Retina (tissue), 1 donor: ENCODE measurements at regions not wholly inside any gene's neighbourhood (a gene's known extent, or its start where the extent isn't known, plus 50 kb on each side); places are given as distances from the start of the nearest gene placed in this dataset.
A peak's percentile ranks its signal among the peaks of the same experiment; 100 is the strongest.

Experiments
- DNase-seq: peaks from one replicate; pipeline ENCODE4 v3.0.0-alpha.2; 2016

DNA sequence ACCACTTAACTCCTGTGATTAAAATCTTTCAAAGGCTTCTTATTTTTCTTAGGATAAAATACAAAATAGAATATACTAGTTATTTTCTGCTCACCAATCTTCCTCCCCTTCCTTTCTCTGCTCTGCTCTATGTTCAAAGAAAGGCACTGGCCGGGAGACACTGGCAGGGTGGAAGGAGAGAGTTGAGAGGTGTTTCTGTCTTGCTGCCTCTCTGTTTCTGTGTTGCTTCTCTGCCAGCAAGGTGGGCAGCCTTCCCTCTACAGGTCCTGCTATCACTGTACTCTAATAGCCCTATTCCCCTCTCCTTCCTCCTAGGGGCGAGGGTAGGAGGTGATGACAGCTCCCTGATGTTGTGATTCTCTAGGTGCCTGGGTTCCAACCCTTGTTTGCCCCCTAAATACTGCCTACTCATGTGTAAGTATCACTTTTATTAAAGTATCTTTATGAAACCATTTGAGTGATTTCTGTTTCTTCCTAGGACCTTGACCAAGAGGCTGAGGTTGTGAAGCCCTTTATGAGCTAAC, 515.1 kb downstream of the TLE4 start:
- no peak for DNase-seq

DNA sequence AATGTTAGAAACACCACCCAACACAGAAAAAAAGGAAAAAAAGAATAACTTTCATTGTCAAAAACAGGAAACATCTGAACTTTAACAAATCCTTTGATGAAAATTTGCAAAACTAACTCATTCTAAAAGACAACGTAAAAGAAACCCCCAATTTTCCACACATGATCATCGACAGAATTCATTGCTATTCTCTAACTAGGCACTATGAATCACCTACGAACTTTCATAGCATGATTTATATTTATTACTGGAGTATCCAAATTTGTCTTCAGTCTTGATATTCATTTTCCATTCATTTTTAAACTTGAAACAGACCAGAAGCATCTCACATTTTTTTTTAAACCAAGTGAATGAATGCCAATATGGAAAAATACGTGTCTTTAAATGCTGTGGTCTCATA, 514.6 kb downstream of the TLE4 start:
- no peak for DNase-seq

DNA sequence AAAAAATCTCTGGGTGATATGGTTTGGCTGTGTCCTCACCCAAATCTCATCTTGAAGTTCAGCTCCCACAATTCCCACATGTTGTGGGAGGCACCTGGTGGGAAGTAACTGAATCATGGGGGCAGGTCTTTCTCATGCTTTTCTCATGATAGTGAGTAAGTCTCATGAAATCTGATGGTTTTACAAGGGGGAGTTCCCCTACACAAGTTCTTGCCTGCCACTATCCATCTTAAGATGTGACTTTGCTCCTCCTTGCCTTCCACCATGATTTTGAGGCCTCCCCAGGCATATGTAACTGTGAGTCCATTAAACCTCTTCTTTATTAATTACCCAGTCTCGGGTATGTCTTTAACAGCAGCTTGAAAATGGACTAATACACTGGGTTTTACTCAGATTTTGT, 513.9 kb downstream of the TLE4 start:
- no peak for DNase-seq

DNA sequence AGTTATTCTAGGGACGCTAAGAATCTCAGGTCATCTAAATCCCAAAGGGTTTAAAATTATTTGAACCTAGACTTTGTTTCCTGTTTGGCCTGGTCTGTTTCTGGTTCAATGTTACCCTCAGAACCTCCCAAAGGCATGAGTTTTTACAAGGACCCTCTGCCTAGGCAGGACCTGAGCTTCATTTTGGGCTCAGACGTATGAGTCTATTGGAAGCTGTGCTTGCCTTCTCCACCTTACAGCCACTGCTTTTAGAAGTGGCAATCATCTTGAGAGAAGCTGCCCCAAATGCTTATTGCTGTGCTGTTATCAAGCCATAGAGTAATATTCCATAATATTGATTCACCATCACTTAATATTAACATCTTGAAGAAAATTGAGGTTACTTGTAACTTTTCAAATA, 510.4 kb downstream of the TLE4 start:
- no peak for DNase-seq

DNA sequence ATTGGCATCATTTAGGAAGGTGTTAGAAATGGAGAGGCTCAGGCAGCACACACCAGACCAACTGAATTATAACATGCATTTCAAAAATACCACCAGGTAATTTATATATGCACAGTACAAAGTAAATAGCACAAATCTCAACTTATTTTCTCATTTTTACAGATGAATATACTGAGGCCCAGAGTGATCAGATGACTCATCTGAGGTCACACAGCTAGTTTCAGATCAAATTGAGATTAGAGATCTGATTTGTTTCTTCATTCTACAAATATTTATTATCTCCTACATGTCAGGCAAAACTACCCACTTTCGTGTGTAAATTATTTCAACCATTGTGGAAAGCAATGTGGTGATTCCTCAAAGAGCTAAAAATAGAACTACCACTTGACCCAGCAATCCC, 507.1 kb downstream of the TLE4 start:
- DNase-seq, result no peak

DNA sequence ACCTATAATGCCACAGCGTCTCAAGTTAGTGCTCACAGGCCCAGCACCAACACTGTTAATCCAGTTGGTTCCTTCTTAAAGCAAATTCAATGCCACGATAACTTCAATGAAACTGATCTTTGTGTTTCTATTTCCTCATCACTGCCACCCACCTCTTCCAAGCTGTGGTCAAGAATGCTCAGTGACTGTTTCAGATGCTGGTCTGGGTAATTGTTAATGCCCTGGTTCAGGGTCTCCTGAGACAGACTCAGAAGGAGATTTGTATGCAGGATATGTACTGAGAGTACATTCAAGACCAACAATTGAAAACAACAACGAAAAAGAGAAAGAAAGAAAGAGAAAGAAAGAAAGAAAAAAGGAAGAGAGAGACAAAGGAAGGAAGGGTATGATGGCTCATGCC, 505.3 kb downstream of the TLE4 start:
- DNase-seq, result no peak

DNA sequence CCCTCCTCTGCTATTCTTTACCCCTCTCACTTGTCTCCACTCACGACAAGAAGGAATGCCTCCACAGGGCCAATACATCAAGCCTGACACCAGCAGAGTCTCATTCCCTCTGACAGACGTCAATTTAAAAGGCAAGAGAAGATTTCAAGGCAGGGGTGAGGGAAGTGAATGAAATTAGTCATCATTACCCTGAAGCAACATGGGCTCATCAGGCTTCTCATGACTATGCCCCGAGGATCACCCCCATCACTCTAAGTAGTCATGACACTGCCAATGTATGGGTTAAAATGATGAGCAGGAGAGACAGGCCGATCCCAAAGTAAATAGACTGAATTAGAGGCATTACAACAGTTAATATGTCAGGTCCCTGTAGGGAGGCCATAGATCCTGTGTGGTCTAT, 504.4 kb downstream of the TLE4 start:
- DNase-seq, result peak; percentile 67

DNA sequence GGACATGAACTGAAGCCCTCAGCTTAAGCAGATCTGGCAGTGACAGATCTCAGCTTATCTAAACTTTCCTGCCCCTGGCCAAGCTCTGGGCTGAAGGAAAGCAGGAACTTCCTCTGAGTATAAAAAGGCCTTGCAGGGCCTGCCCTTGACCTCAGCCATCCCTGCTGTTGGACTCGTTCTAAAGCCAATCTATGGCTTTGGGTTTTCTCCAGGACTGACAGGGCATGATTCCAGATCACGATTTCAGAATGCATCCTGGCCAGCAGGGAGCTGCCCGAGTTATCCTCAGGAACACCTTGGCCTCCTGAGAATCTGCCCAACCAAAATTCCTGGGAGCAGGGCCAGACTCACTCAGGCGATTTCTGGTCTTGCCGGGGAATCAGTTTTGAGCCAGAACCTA, 502.7 kb downstream of the TLE4 start:
- DNase-seq, result no peak

DNA sequence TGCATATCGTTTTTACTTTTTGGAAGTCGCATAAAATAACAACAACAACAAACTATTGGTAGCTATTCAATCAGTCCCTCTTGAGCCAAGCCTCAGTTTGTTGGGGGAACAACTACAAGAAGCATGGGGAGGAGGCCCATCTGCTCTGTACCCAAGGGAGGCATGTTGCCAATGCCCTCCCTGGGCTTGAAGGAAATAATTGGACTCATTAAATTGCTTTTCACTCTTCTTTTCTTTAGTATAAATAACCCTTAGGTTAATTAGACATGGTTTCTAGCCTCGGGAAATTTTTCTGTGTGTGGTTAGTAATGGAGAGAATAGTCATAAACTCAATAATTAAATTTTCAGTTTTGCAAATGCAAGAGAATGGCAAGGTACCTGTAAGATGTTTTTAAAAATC, 500.7 kb downstream of the TLE4 start:
- DNase-seq, result no peak

DNA sequence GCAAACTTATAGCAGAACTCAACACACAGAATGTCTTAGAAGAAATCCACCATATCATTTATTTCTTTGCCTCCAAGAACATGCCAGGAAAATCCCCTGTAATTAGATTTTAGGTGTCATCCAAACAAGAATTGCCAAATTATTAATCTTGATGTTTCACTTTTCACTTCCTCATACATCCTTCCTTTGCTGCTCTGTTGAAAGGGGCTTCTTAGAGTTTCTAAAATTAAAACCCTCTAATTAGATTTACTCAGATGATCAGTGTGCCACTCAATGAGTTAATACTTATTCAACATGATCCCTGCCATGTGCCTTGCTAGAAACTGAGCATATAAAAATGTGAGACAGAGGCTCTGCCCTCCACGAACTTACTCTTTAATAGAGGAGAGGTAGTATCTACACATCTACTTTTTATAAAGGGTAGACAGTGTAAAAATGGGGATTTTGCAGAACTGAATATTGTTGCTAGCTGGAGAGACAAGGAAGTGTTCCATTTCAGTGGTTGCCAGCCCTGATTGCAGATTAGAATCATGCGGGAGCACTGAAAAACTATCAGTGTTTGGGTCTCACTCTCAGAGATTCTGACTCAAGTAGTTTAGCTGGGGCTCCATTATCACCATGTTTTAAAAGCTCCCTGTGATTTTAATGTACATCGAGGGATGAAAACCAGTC, 498.4 kb downstream of the TLE4 start:
- no peak for DNase-seq

DNA sequence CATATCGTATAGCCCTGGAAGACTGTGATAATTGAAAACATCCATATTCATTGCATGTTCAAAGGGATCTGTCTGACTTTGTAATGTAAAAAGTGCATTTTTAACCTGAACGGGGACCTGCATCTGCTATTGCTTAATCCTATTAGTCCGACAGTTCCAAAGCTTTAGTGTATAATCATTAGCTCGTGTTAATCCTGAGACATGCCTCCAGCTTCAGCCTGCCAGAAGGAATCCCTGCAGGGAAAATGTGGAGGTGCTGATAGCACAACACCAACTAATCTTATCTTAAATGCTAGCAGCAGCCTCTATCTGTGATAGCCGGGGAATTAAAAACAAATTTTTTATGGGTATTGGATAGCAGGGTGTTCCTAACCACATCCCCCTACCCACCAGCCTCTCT, 495.2 kb downstream of the TLE4 start:
- peak; percentile 47 for DNase-seq

DNA sequence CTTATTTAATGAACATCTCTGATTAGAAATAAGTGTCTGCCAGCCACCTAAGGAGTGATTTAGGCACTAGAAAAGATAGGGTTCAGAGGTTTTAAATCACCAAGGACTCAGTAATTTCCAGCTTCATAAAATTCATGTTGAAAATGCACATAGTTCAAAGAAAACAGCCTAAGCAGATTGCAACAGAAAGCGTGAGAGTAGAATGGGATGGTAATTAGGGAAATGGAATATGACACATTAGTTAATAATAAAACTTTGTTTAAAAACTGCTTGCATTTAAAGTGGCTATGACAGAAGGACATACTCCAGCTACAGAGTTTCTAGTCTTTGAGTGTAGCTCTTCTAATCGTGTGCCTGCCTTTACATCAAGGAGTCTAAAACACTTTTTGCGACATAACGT, 490.8 kb downstream of the TLE4 start:
- DNase-seq, result no peak

DNA sequence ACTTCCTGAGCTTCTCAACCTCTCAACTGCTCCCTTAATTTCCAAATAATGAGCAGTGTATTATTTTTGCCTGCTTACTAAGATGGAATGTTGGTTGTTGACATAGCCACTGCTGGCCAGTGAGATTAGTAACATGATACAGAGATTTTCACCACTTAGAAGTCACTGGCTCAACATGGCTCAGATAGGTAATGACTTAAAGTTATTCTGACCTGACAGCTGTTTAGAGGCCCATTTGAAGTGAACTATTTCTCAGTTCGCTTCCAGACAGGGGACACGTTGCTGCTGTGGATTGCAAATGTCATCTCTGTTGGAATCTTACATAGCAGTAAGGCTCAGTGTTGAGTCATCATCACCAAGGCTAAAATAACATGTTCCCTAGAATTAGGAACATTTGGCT, 490.2 kb downstream of the TLE4 start:
- no peak for DNase-seq

DNA sequence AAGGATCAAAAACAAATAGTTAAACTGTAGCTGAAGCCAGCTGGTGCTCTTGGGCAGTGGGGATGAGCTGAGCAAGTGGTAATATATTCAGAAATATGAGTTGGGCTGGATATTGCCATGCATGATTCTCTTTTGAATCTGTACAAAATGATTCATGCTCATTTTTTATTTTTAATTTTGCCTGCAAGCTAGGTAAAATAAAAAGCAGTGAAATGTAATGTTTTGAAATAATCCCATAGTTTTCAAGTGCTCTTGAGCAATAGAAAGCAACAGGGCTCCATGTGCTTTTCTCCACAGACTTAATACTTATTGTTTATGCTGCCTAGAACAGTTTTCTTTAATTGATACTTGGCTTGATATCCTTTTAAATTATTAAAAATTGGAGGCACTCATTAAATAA, 489.3 kb downstream of the TLE4 start:
- DNase-seq, result no peak

DNA sequence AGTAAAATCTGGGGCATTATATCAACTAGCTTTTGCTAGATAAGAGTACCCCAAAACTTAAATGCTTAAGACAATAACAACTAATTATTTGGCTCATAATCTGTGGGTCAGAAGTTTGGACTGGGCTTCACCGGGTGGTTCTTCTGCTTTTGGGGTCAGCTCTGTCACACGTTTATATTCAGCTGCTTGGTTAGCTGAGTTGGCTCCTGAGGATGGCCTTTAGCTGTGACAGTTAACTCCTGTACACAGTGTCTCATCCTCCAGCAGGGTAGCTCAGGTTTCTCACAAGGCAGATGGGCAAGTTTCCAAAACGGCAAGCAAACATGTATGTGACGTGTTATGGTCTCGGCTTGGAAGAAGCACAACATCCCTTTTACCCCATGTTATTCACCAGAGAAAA, 488.2 kb downstream of the TLE4 start:
- DNase-seq, result no peak

DNA sequence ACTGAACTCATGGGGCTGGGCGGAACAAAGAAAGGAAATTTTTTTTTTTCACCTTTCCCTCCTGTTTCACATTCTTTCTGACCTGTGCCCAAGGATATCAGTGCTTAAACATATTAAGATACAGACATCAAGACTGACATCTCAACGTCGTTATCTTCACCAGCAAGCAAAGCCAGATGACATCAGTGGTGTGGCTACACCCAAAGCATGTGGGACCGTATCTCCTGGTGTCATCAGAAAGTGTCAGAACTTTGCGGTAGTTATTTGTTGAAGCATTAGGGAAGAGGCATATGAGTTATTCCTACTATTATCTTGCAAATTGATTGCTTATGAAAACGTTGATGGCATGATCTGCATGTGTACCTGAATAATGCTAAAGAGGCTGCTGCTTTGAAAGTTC, 487.4 kb downstream of the TLE4 start:
- no peak for DNase-seq

DNA sequence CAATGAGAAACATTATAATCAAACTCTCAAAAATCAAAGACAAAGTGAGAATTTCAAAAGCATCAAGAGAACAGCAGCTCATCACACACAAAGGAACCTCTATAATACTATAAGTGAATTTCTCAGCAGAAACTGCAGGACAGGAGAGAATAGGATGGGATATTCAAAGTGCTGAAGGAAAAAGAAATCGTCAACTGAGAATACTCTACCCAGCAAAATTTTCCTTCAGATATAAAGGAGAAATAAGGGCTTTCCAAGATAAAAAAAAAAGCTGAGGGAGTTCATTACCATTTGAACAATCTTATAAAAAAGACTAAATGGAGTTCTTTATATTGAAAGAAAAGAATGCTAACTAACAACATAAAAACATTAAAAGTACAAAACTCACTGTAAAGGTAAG, 481.1 kb downstream of the TLE4 start:
- DNase-seq, result no peak

DNA sequence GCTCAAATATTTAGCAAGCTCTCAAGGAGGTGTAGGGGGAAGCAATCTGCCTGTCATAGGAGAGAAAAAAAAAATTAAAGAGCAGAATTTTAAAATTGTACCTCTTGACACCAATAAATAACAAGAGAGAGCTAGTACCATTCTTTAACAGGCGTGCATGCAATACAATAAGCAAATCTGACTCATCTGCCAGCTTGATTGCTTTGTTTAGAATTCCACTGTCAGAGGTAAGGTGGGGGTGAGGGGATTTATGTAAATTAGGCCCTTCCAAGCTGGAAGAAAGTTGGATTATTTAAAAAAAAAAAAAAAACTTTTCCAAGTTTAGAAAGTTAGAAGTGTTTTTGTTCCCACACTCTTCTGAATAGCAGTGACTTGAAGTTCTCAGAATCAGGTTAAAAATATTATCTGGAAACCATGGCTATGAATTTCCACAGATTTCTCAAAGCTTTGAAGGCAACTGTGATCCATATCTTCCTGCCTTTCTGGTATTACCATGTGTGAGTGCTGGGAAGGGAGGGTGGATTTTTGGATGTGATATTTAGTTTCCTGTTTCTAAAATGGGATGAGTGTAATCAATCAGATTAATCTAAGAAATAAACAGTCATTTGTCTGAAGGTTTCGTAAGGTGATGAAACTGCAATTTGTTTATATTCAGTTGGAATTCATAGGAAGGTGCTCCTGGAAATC, 477.5 kb downstream of the TLE4 start:
- DNase-seq, result no peak

DNA sequence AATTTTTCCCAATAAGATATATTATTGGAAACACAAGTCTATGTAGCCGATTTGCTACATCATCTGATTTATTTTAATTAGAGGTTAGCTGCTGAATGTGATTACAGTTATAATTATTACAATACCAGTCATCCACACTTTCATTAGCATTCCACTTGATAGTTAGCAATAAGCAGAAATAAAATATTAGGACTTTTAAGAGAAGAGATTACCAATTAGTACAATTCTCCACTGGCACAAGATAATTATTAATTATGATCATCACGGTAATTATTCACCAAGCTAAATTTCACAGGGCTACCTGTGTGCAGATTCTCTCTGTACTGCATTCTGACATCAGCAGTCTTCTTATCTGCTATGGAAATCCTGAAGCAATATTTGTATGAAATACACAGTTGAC, 474.7 kb downstream of the TLE4 start:
- DNase-seq, result no peak

DNA sequence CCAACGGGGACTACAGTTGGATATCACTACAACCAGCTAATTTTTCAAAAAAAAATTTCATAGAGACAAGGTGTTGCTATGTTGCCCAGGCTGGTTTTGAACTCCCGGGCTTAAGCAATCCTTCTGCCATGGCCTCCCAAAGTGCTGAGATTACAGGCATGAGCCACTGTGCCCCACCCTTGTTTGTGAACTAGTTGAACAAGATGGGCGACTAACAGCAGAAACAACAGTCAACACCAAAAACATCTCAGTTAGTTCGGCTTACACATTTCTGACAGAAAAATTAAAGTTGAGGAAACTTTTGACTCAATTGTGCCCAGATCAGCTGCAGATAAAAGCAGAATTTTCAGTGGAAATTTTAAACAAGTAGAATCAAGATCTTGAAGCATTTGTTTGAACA, 470.1 kb downstream of the TLE4 start:
- DNase-seq, result no peak

DNA sequence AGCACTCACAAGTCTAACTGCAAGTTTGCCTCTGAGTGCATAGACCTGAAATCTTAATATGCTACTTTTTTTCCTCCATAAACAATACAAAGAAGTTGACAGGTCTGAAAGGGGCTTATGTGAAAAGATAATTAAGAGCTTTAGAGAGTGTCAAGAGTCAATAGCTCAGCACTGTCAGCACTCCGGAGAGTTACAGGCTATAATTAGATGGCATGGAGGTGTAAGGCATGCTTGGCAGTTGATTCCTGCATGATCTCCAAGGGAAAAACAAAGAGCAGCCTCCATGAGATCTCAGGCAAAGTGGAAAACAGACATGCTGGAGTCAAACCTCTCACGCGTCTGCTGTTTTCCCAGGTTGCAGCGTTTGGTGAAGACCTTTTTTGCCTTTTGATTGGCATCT, 468.7 kb downstream of the TLE4 start:
- DNase-seq, result no peak

DNA sequence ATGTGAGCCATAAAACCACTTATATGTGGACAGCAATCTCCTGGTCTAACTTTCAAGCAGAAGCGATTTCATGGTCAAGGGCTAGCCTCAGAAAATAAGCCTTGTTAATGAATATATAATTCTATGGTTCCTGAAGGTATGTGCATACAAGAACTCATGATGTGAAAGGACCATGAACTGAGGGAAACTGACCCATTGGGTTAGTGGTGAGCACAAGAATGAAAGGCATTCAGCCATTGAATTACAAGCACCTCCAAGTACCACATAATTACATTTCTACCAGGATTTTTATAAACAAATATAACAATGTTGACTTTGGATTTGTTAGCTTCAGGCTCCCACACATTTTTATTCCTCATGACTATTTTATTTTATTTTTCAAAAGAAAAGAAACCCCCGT, 459.0 kb downstream of the TLE4 start:
- DNase-seq, result no peak

DNA sequence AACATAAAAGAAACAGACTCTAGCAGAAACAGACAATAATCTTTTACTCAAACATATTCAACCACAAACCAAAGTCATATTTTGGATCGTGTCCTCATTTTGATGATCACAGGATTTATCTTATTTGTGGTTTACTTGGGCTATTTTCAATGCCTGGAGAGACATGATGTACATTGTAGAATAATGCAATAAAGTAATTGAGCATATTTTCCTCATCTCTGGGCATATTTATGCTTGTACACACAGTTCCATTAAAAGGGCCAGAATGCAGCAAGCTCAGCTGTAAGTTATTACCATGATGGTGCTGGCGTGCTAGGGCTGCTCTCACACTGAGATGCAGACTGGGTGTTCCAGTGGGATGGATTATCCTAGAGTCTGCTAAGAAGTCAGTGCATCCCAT, 456.7 kb downstream of the TLE4 start:
- no peak for DNase-seq

DNA sequence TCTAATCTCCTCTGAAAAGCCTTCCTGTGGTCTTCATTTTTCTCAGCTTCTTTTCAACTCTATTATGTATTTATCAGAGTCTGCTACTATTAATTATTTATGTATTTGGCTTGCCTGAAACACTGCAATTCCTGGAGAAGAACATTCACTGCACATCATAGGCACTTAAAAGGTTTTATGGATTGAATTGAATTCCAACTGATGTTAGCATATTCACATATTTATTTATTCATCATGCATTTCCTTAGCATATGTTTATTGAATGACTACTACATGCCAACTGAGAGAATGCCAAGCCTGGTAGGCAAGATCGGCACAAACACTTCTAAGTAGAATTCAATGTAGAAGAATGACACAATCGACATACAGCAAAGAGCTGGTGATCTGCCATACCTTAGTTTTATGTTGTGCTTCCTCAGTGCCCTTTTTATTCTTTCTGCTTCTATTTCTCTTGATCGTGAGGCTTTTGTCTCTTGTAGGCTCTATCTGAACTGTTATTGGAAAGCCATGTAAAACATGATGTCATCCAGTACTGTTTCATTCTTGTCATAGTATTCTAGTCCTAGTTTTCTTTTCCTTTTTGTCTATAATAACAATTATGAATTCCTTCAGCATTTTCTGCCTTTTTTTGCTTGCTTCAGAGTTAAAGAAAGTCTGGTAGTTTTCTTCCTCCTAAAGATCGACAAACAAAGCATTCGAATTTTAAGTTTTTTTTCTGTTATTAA, 454.2 kb downstream of the TLE4 start:
- no peak for DNase-seq
